ENCODE measurements at regions not wholly inside any gene's neighbourhood (a gene's known extent, or its start where the extent isn't known, plus 50 kb on each side); places are given as distances from the start of the nearest gene placed in this dataset.

DNA sequence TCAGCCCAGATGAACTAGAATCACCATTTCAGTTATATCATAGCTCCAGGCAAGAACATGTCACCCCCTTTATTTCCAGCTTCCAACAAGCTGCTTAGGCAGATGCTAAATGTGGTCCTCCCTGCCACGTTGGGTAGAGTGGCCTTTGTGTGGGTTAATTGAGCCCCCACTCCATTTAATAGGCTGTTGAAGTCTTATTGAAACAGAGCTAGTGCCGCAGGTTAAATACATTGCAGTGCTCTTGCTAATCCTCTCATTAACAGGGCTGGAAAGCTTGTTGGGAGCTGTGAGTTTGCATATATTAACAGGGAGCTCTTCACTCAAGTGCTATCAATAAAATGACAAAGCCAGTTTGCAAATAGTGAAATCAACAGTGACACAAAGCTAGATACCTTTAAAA is 248.4 kb upstream of the CMC1 start:
- no peak overlapping the region for H3K27ac ChIP-seq
- TF ChIP-seq ZFX (IDR thresholded peaks at IDR 0.05): no peak
- TF ChIP-seq, protein P1, sequence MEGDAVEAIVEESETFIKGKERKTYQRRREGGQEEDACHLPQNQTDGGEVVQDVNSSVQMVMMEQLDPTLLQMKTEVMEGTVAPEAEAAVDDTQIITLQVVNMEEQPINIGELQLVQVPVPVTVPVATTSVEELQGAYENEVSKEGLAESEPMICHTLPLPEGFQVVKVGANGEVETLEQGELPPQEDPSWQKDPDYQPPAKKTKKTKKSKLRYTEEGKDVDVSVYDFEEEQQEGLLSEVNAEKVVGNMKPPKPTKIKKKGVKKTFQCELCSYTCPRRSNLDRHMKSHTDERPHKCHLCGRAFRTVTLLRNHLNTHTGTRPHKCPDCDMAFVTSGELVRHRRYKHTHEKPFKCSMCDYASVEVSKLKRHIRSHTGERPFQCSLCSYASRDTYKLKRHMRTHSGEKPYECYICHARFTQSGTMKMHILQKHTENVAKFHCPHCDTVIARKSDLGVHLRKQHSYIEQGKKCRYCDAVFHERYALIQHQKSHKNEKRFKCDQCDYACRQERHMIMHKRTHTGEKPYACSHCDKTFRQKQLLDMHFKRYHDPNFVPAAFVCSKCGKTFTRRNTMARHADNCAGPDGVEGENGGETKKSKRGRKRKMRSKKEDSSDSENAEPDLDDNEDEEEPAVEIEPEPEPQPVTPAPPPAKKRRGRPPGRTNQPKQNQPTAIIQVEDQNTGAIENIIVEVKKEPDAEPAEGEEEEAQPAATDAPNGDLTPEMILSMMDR (conservative IDR thresholded peaks at IDR 0.05): no peak

DNA sequence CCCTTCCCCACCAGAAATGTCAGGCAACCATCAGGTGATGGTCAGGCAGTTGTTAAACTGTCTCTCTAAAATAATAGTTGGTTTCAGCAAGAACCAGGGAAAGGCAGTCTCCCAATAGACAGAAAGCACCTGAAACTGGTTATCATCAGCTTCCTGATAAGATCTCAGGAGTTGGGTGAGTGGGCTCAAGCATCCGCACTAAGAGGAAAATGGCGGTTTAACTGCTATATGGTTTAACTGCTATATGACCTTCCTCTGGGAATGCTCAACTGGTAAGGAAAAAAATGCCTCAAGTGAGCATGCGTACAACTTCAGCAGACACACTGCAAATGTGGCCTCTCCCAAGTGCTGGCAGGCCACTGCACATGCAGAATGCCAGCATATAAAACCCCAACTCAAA is 240.8 kb upstream of the CMC1 start:
- no peak overlapping the region for H3K27ac ChIP-seq
- TF ChIP-seq, protein P1 (conservative IDR thresholded peaks at IDR 0.05): no peak
- no peak for TF ChIP-seq ZFX (IDR thresholded peaks at IDR 0.05)

DNA sequence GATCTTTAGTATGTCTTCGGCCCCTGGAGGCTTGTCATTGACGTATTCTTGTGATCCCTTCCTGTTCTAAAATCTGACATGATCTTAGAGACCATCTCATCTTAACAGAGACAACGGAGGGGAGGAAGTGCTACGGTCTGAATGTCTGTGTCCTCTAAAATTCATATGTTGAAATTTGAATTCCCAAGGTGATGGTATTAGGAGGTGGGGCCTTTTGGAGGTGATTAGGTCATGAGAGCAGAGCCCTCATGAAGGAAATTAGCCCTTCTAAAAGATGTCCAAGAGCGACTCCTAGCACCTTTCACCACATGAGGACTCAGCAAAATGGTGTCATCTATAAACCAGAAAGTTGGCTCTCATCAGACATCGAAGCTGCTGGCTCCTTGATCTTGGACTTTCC is 233.2 kb upstream of the CMC1 start:
- no peak overlapping the region for H3K27ac ChIP-seq
- TF ChIP-seq, protein P1 (conservative IDR thresholded peaks at IDR 0.05): no peak
- TF ChIP-seq ZFX (IDR thresholded peaks at IDR 0.05): no peak

DNA sequence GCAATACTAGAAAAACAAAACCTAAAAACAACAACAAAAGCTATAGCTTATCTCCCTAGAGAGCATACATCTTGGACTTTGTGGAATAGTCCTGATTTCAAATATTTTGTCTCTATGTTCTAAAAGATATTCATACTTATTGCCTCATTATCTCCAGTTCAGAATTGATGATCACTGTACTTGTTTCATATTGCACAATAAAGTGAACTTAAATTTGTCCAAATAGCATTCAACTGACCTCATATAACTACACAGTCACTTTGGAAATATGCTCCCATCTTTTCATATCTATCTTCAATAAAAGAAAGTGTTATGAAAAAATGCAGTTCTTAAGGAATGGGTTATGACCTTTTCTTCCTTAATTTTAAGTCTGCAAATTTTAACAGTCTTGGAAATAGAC is 228.6 kb upstream of the CMC1 start:
- no peak for TF ChIP-seq ZFX (IDR thresholded peaks at IDR 0.05)
- TF ChIP-seq, protein P1 (conservative IDR thresholded peaks at IDR 0.05): no peak
- H3K27ac ChIP-seq: no peak overlapping the region

DNA sequence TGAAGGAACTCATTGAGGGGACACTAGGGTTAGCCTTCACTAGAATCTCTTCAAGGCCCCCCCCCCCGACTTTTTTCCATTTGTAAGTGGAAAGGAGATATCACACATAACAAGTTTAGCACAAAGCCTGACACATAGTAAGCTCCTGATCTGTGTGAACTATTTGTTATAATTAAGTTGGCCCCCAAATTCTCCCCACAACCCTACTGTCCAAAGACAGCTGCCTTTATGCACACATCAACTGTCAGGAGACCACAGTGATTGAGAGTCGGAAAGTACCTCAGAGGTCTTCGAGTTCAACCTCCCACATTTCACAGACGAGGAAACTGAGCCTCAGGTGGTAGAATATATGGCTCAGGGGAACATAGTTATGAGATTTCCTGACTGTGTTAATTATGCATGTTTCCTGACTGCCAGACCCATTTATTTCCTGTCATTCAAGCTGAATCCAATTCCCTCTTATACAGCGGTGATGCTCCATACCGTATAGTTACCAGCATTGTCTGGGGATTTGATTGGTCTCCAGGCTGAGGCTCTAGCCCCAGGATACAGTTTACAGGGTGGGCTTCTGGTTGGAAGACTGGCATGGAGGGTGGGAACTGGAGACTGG is 227.4 kb upstream of the CMC1 start:
- no peak overlapping the region for H3K27ac ChIP-seq
- TF ChIP-seq, protein P1 (conservative IDR thresholded peaks at IDR 0.05): no peak
- no peak for TF ChIP-seq ZFX (IDR thresholded peaks at IDR 0.05)

DNA sequence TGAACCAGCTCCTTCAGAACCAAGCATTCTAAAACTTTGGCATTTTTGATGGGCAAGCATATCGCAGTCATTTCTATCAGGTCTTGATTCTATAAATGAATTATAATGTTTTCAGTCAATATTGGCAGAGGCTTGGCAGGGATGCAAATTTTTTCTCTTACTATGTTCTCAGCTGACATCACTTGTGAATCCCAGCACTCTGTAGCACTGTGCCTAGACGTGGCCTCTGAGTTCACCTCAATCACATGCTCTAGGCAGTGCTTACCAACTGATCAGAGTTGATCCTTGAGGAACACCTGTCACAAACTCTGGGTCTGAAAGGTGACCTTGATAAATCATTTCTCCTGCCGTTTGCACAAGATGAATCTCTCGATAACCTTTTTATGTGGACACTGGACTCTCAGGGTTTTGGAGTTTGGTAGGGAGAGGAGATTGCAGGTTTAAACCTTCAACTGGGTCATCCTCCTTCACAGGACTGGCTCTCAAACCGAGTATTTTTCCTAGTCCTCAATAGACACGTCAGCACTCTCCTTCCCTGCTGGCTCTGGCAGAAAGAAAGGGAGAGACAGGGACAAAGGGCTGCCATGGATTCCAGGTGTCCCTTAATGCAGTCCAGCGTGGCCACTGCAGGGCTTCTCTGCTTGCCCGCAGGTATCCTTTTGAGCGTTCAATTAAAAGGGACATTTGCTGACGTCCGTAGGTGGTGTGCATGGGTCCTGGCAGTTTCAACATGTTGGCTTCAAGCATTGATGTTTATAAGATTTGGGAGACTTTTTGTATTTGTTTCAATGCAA is 222.3 kb upstream of the CMC1 start:
- peak overlapping the region; percentile 81 for H3K27ac ChIP-seq
- TF ChIP-seq ZFX (IDR thresholded peaks at IDR 0.05): no peak
- TF ChIP-seq, protein P1 (conservative IDR thresholded peaks at IDR 0.05): no peak

DNA sequence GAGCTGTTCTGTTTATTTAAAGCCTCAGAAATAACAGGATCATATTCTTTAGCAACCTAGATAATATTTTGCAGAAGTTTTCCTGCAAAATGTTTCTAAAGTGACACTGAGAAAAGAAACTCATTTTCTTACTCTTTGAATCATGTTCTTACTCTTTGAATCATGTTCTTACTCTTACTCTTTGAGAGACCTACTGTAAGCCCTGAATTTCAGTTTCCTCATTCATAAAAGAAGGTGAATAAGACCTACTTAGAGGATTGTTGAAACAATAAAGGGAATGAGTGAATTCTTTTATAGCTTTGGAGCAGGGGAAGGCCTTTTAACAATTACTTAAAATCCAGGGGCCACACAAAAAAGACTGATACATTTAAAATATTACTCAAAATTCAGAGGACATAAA is 221.7 kb upstream of the CMC1 start:
- no peak for TF ChIP-seq ZFX (IDR thresholded peaks at IDR 0.05)
- TF ChIP-seq, protein P1 (conservative IDR thresholded peaks at IDR 0.05): no peak
- peak overlapping the region; percentile 81 for H3K27ac ChIP-seq

All from C4-2B (cell line).